ENCODE measurements at regions not wholly inside any gene's neighbourhood (a gene's known extent, or its start where the extent isn't known, plus 50 kb on each side); places are given as distances from the start of the nearest gene placed in this dataset.

GRCh38 chr3:28172748-28173147, 68.7 kb upstream of the CMC1 start:
- TF ChIP-seq POLR2A (IDR thresholded peaks at IDR 0.05): no peak
- no peak for TF ChIP-seq CTCF (IDR thresholded peaks at IDR 0.05)
